T-helper 1 cell treated with Interleukin-12 subunit alpha and Interleukin-12 subunit beta and Interleukin-4 antibody, amounts not matched to agents 30 ng/mL and 1 ng/mL, for 36 hours (primary cell): ENCODE measurements at regions not wholly inside any gene's neighbourhood (a gene's known extent, or its start where the extent isn't known, plus 50 kb on each side); places are given as distances from the start of the nearest gene placed in this dataset.

Source experiments
- intact Hi-C: fragments of 100-400 bp; cut with micrococcal nuclease; formaldehyde crosslinking; loops from one replicate; pipeline ENCODE4 v1.15.1; 2024

GRCh38 chr15:47661661-47662180 lies 55.6 kb upstream of the SEMA6D start:
- intact Hi-C loops = no loop called here

- intact Hi-C loops = no loop called here
Measured at GRCh38 chr15:47663101-47663500, 54.2 kb upstream of the SEMA6D start.
